HG02938 (cell line): ENCODE measurements at regions not wholly inside any gene's neighbourhood (a gene's known extent, or its start where the extent isn't known, plus 50 kb on each side); places are given as distances from the start of the nearest gene placed in this dataset.
A peak's percentile ranks its signal among the peaks of the same experiment; 100 is the strongest.

Experiments
- ATAC-seq: cut with Tn5 transposase; IDR thresholded peaks from one replicate; pipeline ENCODE4 v1.9.1; 2021; ENCODE audit warnings: mild to moderate bottlenecking, moderate library complexity; ENCODE audit not compliant: unreplicated experiment

DNA sequence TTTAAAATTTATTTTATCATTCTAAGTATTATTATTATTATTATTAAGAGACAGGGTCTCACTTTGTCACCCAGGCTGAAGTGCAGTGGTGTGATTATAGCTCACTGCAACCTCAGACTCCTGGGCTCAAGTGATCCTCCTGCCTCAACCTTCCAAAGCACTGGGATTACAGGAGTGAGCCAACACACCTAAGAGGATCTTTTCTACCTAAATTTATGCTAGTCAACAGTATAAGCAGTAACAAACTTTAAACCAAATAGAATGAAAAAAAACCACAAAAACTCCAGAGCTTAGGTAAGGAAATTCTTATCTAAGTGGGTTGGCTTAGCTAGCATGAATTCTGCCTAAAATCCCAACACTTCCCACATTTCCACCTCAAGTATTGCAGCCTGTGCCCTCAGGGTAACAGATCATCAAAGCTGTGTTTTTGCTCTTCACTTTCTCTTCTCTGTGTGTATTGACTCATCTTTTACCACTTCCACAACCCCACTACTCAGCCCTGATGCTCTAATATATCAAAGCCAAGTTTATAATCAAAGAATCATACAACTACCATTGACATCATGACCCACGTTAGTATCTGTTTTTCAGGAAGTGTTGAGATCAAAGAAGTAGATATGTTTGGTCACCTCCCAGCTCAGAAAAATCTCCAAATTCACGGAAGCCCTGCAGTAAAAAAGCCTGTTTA is 93.7 kb upstream of the SPON1 start:
- no peak for ATAC-seq

DNA sequence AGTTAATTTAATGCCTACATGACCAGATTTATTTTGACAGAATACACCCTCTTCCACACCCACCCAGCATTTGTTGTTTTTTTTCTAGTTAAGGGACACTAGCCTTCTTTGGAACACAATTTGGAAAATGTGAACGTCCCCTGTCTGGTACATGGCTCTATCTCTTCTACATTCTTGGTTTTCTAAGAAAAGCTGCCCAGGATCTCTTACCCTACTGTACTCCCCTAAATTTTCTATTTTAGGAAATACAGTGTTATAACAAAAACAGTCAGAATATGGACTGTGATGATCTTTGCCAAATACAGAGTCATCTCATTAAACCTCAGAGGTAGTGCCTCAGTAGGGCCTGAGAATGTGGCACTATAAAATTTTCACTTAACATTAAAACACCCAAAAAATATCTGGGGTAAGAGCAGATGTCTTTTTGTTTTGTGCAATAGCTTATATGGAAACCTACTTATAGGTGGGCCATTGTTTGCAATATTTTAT is 93.1 kb upstream of the SPON1 start:
- ATAC-seq = no peak

DNA sequence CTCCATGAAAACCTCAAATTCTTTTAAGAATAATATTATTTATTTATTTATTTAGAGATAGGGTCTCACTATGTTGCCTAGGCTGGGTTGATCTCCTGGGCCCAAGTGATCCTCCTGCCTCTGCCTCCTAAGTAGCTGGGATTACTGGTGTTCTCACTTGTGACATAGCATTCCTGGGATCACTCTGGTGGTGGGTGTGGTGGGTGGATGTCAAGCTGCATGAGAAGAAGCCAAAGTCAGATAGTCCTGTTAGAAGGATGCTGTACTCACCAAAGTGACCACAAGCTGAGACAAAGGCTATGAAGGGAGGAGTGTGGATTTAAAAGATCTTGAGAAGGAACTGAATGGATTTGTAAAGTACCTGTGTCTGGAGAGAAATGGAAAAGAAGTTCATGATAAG is 87.9 kb upstream of the SPON1 start:
- no peak for ATAC-seq

DNA sequence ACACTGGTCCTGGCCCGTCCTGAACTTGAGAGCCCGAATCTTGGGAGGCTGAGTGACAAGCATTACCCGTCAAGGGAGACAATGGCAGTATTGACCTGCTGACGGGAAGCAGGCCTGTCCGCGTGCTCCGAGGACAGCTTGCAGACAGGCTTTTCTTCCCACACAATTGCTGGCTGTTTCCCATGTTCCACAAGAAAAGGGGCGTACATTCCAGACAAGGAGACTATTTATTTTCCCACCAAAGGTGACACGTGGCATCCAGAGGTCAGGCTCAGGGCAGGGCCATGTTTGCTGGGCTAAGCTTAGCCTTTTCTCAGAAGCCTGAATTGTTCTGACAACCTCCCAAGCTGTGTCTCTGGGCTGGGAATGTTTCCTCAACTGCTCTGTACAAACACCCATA is 86.9 kb upstream of the SPON1 start:
- no peak for ATAC-seq

DNA sequence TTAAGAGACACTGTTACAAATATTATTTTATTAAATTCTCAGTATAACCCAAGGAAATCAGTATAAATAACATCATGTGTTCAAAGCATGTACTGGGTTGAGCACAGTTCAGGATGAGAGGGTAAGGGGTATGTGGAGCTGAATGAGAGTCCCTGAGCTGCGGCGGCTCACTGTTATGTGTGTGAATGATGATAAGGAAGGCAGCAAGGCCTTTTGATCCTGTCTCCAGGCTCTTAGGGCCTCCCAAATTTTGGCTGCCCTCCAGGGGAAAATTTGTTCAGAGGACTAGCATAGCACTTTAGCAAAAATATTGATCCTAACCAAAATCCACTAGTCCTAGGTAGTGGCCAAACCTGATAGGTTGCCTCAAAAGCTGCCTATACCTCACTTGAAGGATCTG is 86.1 kb upstream of the SPON1 start:
- ATAC-seq = no peak

DNA sequence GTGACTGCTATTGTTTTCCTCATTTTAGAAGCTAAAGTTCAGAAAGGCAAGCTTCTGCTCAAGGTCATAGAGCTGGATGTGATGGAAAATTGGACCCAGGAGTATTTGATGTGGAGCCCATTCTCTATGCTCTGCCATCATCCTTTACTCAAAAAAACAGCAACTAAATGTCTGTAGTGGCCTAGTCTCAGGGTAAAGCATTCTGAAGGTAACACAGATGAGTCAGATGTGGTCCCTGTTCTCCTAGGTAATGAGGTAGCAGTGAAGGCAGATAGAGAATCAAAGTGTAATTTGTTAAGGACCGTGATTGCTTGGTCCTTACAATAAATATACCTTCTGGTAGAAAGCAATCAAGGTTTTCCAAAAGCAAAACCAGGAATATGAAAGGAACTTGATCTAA is 84.4 kb upstream of the SPON1 start:
- ATAC-seq = no peak

DNA sequence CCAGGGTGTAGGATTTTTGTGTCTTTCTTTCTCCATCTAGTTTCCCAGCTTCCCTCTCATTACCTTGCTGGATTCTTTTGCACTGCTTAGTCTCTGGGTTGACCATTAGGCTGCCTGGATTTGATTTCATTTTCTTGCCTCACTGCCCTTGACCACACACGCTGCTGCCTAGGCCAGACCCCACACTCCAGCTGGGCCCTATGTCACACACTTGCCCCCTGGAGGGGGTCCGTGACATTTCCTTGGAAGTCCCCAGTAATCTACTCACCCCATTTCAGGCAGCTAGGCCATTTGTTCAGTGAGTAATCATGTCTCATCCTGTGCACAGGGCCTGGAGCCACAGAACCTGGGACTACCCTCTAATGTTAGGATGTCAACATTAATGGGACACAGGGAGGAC is 81.9 kb upstream of the SPON1 start:
- ATAC-seq = no peak

DNA sequence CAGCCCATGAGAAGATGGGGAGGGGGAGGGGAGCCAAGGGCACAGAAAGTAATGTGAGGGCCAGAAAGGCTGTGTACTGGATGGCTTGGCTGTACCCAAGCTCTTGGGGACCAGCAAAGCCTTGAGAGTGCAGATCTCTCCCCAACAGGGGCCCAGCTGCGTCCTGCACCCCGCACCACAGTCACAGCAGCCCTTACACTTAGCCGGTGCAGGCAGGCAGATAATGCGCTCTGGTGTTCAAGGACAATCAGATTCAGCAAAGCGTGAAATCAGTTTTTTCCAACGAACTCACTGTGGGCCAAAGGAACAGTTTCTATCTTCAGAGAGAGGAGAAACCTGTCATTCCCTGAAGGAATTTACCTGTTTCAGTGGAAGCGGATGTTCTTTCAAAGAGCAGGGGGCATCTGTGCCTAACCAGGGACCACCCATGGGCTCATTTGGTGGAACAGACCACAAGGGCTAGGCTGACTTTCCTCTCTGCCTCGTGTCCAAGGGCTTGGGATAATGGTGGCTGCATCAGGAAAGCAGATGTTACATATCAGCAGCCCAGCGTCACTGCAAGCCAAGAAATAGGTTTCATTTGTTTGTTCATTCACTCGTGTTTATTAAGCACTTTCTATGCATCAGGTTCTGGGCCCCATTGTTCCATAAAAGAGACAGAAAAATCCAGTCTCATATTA is 81.2 kb upstream of the SPON1 start:
- ATAC-seq = no peak

DNA sequence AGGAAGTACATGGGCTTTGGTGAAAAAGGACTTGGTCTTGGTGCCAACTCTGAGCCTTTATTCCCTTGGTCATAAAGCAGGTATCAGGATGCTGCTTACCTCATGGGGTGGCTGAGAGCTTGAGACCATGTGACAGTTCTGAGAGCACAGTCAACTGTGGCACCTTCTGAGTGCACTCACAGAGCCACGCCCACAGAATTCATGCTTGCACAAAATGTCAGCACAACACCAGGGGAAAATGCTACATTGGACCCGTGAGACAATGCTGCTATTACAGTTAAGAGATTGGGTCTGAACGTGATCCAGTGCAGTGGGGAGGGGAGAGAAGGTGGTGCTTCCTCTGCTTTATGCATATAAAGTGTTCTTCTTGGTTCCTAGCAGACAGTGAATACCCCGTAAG is 79.5 kb upstream of the SPON1 start:
- ATAC-seq = peak; percentile 75

DNA sequence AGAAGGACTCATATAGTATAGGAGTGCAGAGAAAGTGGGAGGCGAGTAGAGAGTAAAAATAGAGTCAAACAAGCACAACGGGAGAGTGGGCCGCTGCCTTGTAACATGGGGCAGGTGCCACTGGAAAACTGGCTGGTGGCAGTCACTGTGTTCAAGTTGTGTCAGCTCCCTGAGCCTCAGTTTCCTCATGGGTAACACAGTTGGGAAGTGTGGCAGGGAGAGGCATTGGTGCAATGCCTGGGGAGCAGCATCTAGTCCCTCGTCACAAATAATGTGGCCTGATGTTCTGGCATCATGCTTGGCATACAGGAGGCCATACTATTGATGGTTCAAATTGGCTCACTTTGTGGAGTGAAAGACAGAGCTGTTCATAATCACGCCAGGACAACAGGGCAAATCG is 78.9 kb upstream of the SPON1 start:
- no peak for ATAC-seq

DNA sequence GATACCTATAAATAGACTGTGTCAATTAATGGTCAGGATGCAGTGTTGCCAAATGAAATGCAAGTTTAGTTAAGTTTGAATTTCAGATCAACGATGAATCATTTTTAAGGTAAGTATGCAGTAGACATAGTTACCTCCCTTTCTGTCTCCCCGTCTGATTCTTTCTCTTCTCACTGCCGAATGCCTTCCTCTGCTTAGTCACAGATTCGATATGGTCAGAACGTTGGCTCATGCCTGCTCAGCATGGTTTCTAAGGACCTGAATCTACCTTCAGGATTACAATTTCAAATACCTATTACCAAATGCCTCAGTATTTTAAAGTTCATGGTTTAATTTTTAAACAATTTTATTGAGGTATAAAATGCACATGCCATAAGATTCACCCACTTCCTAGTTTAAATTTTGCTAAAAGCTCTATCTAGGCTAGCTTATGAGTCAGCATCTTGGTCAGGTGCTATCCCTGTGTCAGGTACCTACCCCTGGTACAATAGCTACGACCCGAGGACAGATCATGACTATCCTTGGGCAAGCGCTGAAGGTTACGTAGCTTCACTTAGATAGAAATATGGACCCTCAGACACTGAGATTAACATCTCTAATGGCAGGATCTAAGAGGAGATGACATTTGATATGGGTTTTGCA is 78.2 kb upstream of the SPON1 start:
- no peak for ATAC-seq

DNA sequence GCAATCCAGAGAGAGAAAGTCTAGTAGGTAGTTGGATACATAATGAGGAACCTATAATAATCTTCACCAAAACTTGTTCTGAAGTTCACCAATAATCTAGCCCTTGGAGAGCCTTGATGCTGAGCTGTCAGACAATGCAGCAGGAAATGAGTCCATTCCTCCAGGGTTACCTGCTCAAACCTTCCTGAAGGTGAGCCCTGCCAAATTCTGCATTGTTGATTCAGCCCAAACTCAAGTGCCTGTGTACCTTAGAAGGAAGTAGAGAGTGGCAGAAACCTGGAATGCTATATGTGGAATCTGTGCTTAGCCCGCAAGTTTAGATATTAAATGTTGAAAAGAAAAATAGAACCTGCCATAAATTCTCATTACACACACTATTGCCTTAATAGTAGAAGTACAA is 77.4 kb upstream of the SPON1 start:
- ATAC-seq = no peak

DNA sequence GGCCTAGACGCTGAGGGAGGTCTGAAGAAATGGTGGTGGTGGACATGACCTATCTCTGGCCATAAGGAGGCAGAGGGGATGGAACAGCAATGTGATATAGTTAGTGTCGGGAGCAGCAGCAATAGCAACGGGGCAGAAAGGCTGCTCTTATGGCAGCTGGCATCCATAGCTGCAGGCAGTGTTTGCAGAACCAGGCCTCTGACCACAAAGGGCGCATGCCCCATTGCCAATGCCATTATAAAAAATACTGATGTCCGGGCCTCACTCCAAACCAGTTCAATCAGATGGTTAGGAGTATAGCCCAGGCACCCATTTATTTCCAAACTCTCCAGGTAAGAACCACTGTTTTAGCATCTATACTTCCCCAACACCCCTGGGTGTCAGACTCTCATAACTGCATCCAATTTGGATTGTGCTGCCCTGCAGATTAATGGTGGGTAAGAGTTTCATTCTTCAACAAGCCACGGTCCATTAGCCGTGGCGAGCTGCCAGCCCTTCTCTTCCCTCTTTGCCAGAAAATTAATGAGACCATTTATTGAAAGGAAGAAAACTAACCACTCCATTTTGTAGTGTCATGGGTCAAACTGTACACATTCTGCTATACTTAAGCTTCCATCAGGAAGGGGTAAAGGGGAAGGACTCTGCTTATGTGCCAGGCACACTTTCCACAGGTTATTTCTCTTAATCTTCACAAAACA is 72.8 kb upstream of the SPON1 start:
- ATAC-seq = no peak

DNA sequence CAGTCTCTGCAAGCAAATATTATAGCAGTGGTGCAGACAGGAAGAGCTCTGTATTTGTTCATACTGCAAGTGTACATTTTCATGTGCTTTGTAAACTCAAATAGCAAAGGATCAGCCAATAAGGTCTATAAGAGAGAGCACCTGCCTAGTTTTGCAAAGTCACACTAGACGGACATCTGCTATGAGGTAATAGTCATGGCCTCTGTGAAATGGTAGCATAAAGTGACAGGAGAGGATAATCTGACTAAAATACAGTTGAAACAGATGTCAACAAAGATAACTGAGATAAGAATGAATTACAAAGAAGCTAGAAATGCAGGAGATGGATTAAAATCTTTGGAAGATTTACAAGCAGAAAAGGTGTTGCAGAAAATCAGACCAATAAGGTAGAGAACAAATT is 70.6 kb upstream of the SPON1 start:
- ATAC-seq = no peak

DNA sequence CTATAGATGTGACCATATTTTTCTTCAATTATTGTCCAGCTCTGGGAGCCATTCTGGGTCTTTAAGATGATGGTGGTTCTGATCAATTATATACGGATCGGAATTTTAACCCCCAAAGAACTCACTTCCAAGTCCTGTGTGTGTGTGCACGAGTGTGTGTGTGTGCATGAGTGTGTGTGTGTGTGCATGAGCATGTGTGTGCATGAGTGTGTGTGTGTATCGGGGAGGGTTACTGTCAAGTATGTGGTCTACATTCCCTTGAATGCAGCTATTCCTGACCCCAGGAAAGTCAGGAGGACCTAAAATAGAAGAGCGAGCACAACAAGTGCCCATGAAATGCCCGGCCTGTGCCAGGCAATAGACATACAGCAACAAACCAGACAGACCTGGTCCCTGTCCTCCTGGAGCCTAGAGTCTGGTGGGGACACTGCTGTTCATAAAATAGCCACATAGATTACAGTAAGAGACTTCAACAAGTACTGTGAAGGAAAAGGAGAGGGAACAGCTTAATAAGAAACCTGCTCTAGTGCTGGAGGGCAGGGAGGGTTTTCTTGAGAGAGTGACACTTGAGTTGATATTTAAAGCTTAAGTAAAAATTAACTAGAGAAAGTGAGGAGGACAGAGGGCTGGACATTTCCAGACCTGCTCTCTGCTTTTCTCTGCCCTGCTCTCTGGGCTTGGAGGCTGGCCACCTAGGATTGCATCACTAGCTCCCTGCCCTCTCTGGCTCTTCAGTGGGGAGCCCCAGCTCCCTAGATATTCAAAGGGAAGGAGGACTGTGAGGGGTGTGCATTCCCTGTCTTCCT is 66.1 kb upstream of the SPON1 start:
- ATAC-seq = no peak

DNA sequence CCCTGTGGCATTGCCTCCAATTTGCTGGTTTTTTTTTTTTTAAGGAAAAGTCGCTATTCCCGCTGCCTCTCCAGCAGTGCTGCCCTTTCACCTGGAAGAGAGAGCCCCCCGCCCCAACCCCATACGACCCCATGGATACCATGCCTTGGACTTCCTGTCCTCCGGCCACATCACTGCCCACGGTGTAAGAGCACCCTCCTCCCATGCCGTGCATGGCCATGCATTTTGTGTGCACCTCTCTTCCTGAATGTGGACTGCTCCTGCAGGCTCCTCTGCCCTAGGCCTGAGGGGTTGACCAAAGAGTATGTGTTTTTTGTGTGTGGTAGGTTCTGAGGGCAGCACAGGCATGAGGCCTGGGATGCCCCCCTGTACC is 65.6 kb upstream of the SPON1 start:
- no peak for ATAC-seq

DNA sequence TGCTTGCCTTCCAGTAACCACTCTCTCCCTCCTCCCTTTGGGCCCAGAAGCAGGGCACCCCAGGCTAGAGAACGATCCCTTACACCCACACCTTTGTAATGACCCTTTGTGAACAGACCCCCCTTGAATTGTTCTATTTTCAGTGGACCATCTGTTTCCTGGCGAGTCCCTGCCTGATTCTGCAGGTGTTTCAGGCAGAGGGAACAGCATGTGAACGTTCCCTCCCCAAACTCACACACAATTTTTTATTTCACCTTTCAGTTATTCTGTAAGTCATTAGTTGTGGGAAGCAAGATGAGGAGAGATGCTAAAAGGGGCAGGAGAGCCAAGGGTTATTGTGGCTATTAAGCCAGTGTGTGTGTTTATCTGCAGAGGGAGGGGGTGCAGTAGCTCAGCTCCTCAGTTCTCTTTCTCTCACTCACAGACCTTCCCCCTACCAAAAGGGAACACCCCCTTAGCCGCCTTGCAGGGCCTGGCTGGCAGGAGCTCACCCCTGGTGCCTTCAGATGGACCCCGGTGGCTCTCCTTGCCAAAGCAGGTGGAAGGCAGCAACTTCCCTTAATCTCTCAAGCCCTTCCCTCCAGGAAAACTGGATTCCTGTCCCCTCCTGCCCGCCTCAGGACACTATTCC is 64.8 kb upstream of the SPON1 start:
- no peak for ATAC-seq

DNA sequence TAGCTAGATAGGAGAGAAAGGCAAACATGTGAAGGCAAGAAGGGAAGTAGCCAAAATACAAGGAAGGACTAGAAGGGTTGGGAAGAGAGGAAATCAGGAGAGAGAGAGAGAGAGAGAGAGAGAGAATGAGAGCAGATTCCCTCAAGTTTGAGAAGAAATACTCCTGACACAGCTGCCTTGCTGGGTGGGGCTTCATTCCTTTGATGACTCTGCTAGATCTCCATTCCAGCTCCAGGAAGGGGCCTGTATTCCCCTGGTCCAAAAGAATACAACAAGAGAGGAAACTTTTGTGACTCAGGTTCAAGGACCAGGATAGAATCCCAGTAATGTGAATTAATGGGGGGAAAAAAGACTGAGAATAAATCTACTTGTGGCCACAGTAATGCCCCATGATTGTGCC is 62.9 kb upstream of the SPON1 start:
- no peak for ATAC-seq

DNA sequence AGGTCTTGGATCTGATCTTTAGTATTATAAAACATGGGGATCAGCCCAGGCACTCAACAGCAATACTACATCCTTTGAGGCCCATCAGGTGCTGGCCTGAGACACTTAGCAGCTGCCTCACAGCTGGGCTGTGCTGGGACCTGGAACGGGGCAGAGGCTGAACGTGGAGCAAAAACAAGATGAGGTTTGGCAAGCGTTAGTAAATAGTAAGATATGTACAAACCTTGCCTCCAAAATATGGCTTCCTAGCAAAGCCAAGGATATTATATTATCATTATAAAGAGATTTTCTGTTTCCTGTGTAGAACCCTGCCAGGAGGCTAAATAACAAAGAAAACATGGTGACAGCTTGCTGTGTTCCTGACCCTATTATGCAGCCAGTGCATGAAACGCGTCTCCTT is 60.0 kb upstream of the SPON1 start:
- ATAC-seq = no peak

DNA sequence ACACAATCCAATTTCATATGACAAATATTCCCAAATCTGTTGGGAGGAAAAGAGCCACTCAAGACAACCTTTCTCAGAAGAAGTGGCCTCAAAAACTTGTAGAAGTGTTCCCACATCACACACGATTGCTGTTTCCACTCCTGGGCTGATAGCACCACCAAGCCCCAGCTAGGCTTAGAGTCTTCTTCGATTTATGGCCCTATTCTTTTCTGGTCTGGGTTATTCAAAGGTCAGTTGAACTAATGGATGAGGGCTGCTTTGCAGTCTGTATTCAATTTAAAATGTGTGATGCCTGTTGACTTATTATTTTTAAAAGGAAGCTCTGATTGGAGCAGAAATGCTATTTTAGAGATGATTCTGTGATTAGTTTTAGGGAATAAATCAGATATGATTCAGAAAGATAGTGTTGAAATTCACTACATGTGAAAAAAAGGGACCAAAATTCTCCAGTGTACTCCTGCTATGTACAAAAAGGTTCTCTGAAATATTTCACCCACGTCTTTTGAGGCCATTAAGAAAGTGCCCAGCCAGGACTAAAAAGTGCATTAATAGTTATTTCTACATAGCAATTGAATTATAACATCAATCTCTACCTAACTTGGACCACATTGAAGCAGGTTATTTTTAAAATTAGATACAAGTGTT is 57.3 kb upstream of the SPON1 start:
- ATAC-seq = no peak
